BLaER1 (cell line): ENCODE measurements at regions not wholly inside any gene's neighbourhood (a gene's known extent, or its start where the extent isn't known, plus 50 kb on each side); places are given as distances from the start of the nearest gene placed in this dataset.
"Not testable (repeated sequence)": the region's sequence is repeated elsewhere in the genome, so short reads cannot be mapped to it uniquely, and the experiment has no call there.

Source experiments
- H3K27ac ChIP-seq: shearing (Covaris generic); formaldehyde crosslinking; 2 replicates; pipeline ENCODE4 v1.8.1; 2022
- H3K27me3 ChIP-seq: shearing (Covaris generic); formaldehyde crosslinking; 2 replicates; pipeline ENCODE4 v1.8.1; 2022
- H3K36me3 ChIP-seq: shearing (Covaris generic); formaldehyde crosslinking; 2 replicates; pipeline ENCODE4 v1.8.1; 2022
- H3K4me1 ChIP-seq: shearing (Covaris generic); formaldehyde crosslinking; 2 replicates; pipeline ENCODE4 v1.8.1; 2022
- H3K4me2 ChIP-seq: shearing (Covaris generic); formaldehyde crosslinking; 2 replicates; pipeline ENCODE4 v1.8.1; 2022
- H3K4me3 ChIP-seq: shearing (Covaris generic); formaldehyde crosslinking; 2 replicates; pipeline ENCODE4 v1.8.1; 2022
- H3K9ac ChIP-seq: shearing (Covaris generic); formaldehyde crosslinking; 2 replicates; pipeline ENCODE4 v1.8.1; 2022
- H3K9me3 ChIP-seq: shearing (Covaris generic); formaldehyde crosslinking; 2 replicates; pipeline ENCODE4 v1.8.1; 2022
- H4K20me1 ChIP-seq: shearing (Covaris generic); formaldehyde crosslinking; 2 replicates; pipeline ENCODE4 v1.8.1; 2022
- Cebpa-rat ChIP-seq: shearing (Covaris generic); IDR thresholded peaks from 2 replicates; pipeline ENCODE4 v1.8.1; 2022

DNA sequence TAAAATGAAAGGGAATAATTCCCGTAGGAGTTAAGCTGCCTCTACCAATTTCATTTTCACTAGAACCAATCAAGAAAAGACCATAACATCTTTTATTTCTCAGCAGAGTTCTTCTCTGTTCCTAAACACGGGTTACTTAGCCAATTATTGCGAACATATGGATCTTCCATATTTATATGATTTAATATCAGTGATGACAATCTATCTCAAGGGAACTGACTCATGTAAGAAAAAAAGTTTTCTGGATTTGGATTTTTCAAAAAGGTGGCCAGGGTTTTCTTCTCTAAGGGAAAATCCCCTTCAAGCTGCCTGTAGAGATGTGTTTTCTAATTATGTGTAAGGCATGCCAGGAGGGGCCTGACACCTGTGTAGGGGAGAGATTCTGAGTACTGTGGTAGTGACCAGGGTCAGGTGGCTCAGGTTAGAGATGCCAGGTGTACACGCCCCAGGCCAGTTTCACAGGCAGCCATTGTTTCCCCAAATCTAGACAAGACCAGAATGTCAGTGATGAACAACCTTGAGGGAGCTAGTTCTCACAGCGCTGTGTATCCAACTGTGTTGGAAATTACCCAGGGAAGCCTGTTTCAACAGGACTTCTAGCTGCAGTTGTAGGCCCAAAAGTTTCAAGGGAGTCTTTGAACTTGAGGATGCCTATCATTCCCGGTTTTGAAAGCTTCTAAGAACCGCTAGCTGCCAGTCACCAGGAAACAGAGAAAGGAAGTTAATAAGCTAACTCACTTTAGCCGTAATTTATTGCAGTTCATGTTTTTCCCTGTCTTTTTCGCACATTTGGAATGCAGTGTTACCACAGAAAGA is 572.5 kb upstream of the RGMB start:
- Histone ChIP-seq H3K9ac (no peak overlapping the region), H3K4me3 (no peak overlapping the region), H3K9me3 (no peaks in the 10 kb centered on the region), H4K20me1 (no peaks in the 10 kb centered on the region), H3K36me3 (no peaks in the 10 kb centered on the region), H3K27me3 (no peaks in the 10 kb centered on the region), H3K4me1 (no peaks in the 10 kb centered on the region), H3K4me2 (no peak overlapping the region), H3K27ac (no peak overlapping the region)
- TF ChIP-seq Cebpa-rat, result no peak

DNA sequence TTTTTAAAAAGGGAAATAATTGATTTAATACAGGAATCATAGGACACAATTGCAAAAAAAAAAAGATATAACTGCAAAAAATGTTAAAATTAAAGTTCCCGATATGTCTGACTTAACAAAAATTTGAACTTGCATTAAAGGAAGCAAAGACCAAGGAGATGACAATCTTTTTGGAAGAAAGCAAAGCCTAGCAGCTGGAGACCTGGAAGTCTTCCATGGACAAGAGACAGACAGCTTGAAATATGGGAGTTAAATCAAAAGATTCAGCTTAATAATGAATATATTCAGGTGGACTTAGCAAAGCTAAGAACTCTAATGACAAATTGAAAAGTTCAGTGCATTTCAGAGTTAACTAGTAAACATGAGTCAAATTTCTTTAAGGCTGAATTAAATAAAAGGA is 568.7 kb upstream of the RGMB start:
- TF ChIP-seq Cebpa-rat, result no peak

DNA sequence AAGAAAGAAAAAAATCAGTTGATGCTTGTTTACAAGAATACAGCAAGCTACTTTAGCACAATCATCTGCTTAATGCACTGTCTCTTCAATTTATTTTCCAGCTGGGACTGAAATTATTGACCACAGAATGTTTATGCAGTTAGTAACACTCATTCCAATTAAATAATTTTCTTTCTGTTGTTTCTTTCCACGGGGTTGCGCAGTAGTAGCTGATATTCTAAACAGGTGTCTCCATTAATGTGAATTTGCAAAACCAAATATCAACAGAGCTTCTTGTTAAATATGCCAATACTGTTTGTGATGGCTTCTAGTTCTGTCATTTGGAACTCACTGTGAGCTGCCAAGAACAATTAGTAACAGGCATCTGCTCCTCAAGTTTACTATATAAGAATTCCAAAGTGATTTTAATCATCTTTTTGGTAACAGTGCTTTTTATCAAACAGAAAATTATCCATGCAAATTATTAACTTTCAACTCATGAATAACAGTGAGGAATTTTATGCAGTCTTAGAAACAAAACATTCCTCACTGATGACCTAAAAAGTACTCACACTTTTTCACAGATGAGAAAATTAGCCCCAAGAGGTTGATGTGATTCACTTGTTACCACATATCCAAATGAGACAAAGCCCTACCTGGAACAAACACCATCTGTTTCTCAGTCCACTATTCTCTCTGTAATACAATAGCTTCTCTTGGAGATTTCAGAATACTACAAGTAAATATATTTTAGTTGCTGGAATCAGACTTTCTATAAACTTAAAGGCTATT is 567.6 kb upstream of the RGMB start:
- Histone ChIP-seq H3K36me3 (no peaks in the 10 kb centered on the region), H3K4me1 (no peaks in the 10 kb centered on the region), H3K4me2 (no peak overlapping the region), H4K20me1 (no peaks in the 10 kb centered on the region), H3K9ac (no peak overlapping the region), H3K4me3 (no peak overlapping the region), H3K27ac (no peak overlapping the region), H3K9me3 (no peaks in the 10 kb centered on the region), H3K27me3 (no peaks in the 10 kb centered on the region)
- no peak for TF ChIP-seq Cebpa-rat

More for the DNA sequence above, 568.7 kb upstream of the RGMB start:
- Histone ChIP-seq H3K4me1 (no peaks in the 10 kb centered on the region), H3K4me3 (no peak overlapping the region), H3K9me3 (no peaks in the 10 kb centered on the region), H3K27ac (no peak overlapping the region), H3K9ac (no peak overlapping the region), H3K4me2 (no peak overlapping the region), H3K27me3 (no peaks in the 10 kb centered on the region), H3K36me3 (no peaks in the 10 kb centered on the region), H4K20me1 (no peaks in the 10 kb centered on the region)

DNA sequence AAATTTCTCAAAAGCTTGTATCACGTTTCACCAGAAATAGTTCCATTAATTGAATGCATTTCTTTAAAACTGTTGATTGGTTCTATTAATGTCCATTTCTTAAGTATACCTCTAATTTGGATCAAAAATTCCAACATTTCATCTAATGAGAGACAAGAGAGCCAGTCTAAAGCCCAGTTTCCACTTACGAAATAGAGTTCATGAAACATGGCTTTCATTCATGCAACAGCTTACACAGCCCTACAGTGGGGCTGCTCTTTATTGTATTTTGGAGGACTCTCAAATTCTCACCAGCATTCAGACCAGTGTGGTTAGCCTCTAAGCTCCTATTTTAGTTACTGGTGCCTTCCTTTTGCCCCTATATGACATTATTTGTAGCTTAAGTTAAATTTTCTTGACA is 566.9 kb upstream of the RGMB start:
- Histone ChIP-seq H3K4me2 (no peak overlapping the region), H3K9me3 (no peaks in the 10 kb centered on the region), H4K20me1 (no peaks in the 10 kb centered on the region), H3K4me1 (no peaks in the 10 kb centered on the region), H3K27me3 (no peaks in the 10 kb centered on the region), H3K27ac (no peak overlapping the region), H3K9ac (no peak overlapping the region), H3K4me3 (no peak overlapping the region), H3K36me3 (no peaks in the 10 kb centered on the region)
- TF ChIP-seq Cebpa-rat, result no peak

DNA sequence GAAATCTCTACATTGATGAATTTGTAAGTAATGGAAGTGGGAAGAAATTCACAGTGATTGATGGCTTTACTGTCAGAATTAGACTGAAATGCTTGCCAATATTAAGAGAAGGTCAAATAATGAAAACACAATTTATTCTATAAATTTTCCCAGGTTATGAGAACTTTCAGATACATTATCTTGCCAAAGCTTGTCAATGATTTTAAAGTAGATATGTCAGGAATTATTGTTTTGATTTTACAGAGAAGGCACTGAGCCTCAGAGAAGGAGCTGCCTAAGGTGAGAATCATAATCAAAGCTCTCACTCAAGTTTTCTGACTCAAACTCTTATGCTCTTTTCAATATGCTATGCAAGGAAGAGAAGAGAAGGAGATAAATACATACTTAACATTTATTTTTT is 564.0 kb upstream of the RGMB start:
- no peak overlapping the region for H3K27ac ChIP-seq
- H3K9me3 ChIP-seq, result no peaks in the 10 kb centered on the region
- H3K4me1 ChIP-seq, result no peaks in the 10 kb centered on the region
- no peak overlapping the region for H3K4me2 ChIP-seq
- no peak overlapping the region for H3K9ac ChIP-seq
- no peak overlapping the region for H3K4me3 ChIP-seq
- no peaks in the 10 kb centered on the region for H3K27me3 ChIP-seq
- TF ChIP-seq Cebpa-rat, result no peak
- no peaks in the 10 kb centered on the region for H3K36me3 ChIP-seq
- no peaks in the 10 kb centered on the region for H4K20me1 ChIP-seq

DNA sequence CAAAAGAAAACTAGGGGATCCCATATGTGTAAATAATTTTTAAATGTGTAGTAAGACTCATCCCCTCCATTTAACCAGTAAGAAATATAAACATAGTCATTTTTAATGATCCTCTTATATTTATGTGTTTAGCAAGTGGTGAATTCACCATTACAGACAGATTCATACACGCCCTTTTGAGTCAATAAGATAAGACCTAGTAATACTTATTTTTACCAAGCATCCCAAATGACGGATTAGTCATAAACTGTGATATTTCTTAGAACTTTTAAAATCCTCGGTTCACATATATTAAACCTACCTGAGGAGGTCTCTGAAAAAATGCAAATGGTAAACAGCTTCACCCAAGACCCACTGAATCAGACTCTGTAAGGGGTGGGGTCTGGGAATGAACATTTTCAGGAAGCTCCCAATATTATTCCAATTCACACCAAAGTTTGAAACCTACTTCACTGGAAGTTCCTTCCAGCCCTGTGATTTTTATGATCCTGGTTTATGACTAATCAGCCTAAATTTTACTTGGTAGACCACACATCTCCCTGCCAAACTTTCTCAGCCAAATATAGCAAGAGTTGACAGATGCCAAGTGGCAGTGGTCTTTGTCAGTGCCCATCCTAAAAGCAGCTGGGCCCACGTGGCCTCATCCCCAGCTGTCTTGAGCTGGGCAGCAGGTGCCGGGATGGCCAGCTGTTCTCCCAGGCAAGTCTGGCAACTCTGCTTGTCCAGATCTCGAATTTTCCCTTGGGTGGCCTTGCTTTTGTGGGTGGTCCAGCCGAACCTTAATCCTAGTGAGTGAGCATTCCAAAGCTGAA is 559.0 kb upstream of the RGMB start:
- H3K27ac ChIP-seq, result no peak overlapping the region
- H3K9me3 ChIP-seq, result no peaks in the 10 kb centered on the region
- no peaks in the 10 kb centered on the region for H3K4me1 ChIP-seq
- no peak overlapping the region for H3K4me2 ChIP-seq
- no peaks in the 10 kb centered on the region for H3K36me3 ChIP-seq
- TF ChIP-seq Cebpa-rat, result no peak
- H3K4me3 ChIP-seq, result no peak overlapping the region
- no peak overlapping the region for H3K9ac ChIP-seq
- H3K27me3 ChIP-seq, result no peaks in the 10 kb centered on the region
- H4K20me1 ChIP-seq, result no peaks in the 10 kb centered on the region

DNA sequence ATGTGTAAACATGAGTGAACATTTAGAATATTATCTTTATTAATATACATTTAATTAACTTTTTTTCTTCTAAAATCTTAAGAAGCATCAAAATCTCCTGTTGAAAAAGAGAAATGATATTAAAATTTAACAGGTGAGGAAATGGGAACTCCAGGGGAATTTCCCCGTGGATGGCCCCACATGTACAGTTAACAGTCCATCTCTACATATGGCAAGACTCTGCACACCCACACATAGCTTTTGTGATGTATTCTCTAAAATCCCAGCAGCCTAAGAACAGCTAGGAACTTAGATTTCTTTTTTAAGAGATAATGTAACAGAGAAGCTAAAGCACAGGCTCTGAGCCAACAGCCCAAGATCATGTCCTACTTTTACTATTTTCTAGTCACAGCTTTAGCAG is 556.3 kb upstream of the RGMB start:
- Histone ChIP-seq H3K36me3 (no peaks in the 10 kb centered on the region), H3K27ac (no peak overlapping the region), H3K9me3 (no peaks in the 10 kb centered on the region), H4K20me1 (no peaks in the 10 kb centered on the region), H3K27me3 (no peaks in the 10 kb centered on the region), H3K4me1 (no peaks in the 10 kb centered on the region), H3K9ac (no peak overlapping the region), H3K4me3 (no peak overlapping the region), H3K4me2 (no peak overlapping the region)
- TF ChIP-seq Cebpa-rat, result no peak

DNA sequence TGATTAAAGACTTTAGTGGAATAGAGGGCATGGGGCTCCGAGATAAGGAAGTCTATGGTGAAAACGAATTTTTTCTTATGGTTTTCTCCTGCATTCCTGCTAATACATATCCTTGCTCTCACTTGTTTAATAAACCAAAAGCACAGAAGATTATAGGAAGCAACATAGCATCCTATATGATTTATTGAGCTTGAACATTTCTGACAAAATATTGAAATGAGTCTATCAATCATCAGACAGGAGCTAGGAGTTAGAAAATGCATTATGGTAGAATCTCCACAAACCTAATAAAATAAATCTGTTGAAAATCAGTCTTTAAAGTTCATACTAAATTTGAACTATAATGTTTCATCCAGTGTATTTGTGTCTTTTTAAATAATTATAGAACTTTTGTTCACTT is 554.6 kb upstream of the RGMB start:
- Histone ChIP-seq H3K27ac (no peak overlapping the region), H3K36me3 (no peaks in the 10 kb centered on the region), H3K9ac (no peak overlapping the region), H3K9me3 (no peaks in the 10 kb centered on the region), H3K4me3 (no peak overlapping the region), H3K27me3 (no peaks in the 10 kb centered on the region), H4K20me1 (no peaks in the 10 kb centered on the region), H3K4me2 (no peak overlapping the region), H3K4me1 (no peaks in the 10 kb centered on the region)
- no peak for TF ChIP-seq Cebpa-rat

DNA sequence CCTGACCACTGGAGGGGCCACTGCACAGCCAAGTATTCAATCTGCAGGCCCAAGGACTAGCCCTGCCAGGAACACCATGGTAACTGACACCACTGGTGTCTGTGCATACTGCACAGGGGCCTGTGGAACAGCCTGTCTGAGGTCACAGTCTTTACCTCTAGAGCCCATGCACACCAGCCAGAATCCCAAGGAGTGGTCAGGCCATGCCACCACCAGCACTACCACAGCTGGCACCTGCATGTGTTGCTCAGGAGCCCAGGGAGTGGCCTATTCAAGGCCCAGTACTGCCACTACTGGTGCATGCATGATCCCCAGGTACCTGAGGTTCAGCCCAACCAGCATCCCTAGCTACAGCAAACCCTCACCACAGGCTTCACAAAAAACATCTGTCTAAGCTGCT is 546.0 kb upstream of the RGMB start:
- Histone ChIP-seq H3K27me3 (no peaks in the 10 kb centered on the region), H3K9me3 (peaks cover 7% of the 10 kb centered on the region; the same call in 1 of the 2 replicates), H3K4me3 (no peak overlapping the region), H3K4me2 (no peak overlapping the region), H4K20me1 (no peaks in the 10 kb centered on the region), H3K36me3 (no peaks in the 10 kb centered on the region), H3K9ac (no peak overlapping the region), H3K4me1 (no peaks in the 10 kb centered on the region), H3K27ac (no peak overlapping the region)
- no peak for TF ChIP-seq Cebpa-rat

DNA sequence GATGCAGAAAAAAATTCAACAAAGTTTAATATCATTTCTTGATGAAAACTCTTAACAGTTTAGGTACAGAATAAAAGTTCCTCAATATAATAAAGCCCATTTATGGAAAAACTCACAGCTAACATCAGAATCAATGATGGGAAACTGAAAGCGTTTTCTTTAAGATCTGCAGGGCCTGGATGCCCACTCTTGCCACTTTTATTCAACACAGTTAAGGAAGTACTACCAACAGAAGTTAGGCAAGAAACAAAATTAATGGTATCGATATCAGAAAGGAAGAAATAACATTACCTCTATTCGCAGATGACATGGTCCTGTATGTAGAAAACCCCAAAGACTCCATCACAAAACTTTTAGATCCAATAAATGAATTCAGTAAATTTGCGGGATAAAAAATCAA is 542.4 kb upstream of the RGMB start:
- H3K4me3 ChIP-seq, result no peak overlapping the region
- H3K36me3 ChIP-seq, result no peaks in the 10 kb centered on the region
- peaks cover 10% of the 10 kb centered on the region; the same call in 1 of the 2 replicates for H3K9me3 ChIP-seq
- no peaks in the 10 kb centered on the region for H3K27me3 ChIP-seq
- no peak overlapping the region for H3K27ac ChIP-seq
- H3K4me2 ChIP-seq, result no peak overlapping the region
- no peaks in the 10 kb centered on the region for H3K4me1 ChIP-seq
- no peak for TF ChIP-seq Cebpa-rat
- H3K9ac ChIP-seq, result no peak overlapping the region
- no peaks in the 10 kb centered on the region for H4K20me1 ChIP-seq

DNA sequence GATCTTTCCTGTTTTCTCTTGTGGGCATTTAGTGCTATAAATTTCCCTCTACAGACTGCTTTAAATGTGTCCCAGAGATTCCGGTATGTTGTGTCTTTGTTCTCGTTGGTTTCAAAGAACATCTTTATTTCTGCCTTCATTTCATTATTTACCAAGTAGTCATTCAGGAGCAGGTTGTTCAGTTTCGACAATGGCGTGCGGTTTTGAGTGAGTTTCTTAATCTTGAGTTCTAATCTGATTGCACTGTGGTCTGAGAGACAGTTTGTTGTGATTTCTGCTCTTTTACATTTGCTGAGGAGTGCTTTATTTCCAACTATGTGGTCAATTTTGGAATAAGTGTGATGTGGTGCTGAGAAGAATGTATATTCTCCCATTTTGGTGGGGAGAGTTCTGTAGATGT is 535.7 kb upstream of the RGMB start:
- H3K27ac ChIP-seq, H3K36me3 ChIP-seq, H3K27me3 ChIP-seq, H3K4me2 ChIP-seq, H3K4me1 ChIP-seq, H3K4me3 ChIP-seq, H4K20me1 ChIP-seq, H3K9me3 ChIP-seq, H3K9ac ChIP-seq: not testable (repeated sequence)
